Eye (tissue), 1 donor: ENCODE measurements at regions not wholly inside any gene's neighbourhood (a gene's known extent, or its start where the extent isn't known, plus 50 kb on each side); places are given as distances from the start of the nearest gene placed in this dataset.

Experiments
- DNase-seq: peaks from one replicate; pipeline ENCODE4 v3.0.0-alpha.2; 2015

DNA sequence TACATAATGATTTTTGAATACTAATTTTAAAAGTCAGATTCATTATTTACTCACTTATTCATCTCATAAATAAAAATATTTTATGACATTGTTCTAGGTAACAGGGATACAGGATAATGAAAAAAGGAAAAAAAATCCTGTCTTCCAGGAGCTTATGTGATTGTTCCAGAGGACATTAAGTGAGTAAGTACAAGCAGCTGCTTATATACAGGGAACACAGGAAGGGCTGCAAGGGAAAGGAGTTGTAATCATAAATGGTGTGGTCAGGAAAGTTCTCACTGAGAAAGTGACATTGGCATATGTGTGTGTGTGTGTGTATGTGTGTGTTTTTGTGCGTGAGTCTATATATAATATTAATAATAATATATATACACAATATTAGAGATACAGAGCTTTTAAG lies 121.8 kb downstream of the HAO1 start:
- DNase-seq: no peak

DNA sequence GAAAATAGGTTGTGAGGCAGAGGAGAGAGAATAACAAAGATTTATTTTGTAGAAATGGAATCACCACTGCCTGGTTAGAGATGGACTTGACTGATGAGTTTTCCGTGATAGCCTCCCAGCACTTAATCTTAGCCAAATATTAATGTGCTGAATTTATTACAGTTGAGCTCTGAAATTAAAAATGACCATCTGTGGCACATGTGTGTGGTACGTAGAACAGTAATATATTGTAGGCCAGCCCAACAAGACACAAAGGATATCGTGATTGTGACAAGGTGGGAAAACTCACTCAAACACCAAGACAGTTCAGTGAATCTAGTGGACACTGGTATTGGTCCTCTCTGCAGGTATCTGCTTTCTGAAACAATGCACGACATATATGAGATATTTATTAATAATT lies 119.4 kb downstream of the HAO1 start:
- DNase-seq: no peak

DNA sequence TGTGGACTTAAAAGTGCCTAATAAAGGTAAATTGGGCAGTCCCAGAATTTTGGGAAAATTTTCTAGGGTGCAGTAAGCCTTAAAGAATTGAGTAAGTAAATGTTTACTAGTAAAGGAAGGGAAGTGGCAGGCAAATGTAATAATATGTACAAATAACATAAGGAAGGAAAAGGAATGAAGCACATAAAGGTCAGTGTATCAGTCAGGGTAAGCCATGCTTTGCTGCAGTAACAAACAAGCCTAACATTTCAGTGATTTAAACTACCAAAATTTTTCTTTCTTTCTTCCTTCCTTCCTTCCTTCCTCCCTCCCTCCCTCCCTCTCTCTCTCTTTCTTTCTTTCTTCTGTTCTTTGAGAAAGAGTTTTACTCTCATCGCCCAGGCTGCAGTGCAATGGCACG lies 117.5 kb downstream of the HAO1 start:
- no peak for DNase-seq

DNA sequence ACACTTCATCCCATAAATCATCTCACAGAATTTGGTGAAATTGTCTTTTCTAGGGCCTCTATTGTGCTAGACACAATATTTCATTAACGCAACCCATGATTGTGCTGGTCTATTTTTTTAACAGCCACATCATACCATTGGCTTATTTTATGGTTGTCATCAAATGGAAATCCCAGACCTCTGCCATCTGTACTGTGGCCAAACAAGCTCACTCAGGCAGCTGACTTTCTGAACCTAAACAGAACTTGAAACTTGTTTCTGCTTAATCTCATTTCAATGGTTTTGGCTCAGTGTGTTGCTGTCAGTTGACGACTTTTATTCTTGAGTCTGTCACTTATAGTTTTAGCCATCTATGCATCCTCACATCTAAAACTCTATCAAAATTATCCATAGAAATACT lies 111.8 kb downstream of the HAO1 start:
- no peak for DNase-seq

DNA sequence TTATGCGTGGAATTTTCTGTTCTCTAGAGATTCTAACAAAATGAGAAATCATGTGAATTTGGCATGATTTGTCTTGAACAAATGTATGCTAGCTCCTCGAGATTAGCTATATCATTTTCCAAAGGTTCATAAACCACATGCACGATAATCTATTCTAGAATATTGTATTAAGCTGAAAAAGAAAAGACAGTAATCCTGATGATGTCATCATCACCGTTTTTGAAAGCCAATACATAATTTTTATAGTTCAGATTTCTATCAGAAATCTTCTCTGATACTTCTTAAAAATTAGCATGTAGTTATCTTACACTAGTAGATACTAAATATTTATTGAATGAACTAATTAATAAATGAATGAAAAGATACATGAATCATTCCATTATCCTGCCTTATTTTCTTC lies 111.2 kb downstream of the HAO1 start:
- DNase-seq: no peak

DNA sequence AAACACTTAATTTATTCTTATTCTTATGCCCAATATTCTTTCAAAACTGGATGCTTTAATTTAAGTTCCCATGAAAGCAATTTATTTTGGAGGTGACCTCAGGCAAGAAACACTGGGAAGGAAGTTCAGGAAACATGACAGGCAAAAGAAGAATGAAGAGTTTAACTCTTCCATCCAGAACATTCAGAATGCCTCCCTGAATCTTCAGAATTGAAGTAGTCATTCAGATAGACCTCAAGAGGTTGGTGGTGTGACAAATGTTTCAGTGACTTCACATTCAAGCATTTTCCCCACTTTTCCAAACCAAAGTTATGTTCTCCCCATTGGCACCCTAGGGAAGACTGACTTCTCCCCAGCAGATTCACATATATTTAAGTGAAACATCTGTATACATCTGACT lies 110.5 kb downstream of the HAO1 start:
- DNase-seq: no peak
